RPMI8226 (cell line): ENCODE measurements at regions not wholly inside any gene's neighbourhood (a gene's known extent, or its start where the extent isn't known, plus 50 kb on each side); places are given as distances from the start of the nearest gene placed in this dataset.
"Not testable (repeated sequence)": the region's sequence is repeated elsewhere in the genome, so short reads cannot be mapped to it uniquely, and the experiment has no call there.

Experiments
- DNase-seq: peaks from one replicate; pipeline ENCODE4 v3.0.0-alpha.2; 2015

DNA sequence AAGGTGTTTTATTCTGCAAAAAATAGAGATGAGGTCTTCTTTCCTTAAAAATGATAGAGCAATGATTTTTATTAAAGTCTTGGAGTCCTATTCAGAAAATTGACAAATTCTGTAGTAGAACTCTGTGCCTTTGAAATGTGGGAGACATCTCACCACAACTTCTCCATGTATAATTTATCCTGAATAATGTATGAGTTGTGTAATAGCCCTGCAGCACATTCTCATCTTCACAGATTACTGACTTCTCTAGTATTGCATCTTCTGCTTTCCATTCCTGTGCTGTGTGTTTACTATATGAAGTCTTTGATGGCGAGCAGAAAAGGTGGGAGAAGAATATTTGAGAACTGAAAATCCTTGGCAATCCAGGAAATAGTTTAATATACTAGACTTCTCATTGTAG is 255.6 kb downstream of the TTC6 start:
- no peak for DNase-seq

DNA sequence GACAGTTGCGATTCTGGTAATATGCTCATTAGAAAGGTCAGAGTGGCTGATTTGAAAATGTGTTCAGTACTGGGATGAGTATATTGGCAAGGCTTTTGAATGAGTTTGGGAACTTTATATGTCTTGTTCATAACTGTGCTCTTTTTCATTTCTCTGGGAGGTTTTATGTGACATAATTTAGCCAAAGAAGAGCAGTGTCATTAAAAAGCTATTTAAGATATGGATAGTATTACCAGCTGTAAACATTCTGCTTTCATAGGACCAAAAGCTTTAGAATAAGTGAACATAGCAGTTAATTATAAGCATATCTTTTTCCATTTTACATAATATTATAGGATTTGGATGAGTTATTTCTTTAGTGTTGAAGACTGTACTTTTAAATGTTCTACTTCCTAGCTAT is 260.4 kb downstream of the TTC6 start:
- no peak for DNase-seq

DNA sequence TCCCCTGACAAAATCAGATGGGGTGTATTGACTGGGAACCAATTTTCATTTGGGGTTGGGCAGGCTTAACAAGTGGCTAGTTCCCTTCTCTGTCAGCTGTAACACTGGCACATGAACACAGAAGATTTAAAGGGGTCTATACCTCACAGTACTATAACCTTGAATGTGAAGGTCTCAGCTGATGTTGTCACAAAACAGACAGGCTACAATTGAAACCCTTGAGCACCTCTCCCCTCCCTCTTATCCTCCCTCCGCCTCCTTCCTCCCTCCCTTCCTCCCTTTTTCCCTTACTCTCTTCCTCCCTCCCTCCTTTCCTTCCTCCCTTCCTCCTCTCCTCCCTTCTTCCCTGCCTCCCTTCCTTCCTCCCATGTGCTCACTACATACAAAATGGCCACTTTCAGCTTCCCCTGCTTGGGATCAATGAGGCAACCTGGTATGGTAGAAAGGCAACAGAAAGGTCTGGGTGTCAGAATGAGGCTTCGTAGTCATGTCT is 262.4 kb downstream of the TTC6 start:
- no peak for DNase-seq

GRCh38 chr14:37858733-37859132 is 263.3 kb downstream of the TTC6 start:
- DNase-seq: no peak

GRCh38 chr14:37859177-37859576 is 263.7 kb downstream of the TTC6 start:
- no peak for DNase-seq

GRCh38 chr14:37862263-37862662 is 266.8 kb downstream of the TTC6 start:
- DNase-seq: no peak

DNA sequence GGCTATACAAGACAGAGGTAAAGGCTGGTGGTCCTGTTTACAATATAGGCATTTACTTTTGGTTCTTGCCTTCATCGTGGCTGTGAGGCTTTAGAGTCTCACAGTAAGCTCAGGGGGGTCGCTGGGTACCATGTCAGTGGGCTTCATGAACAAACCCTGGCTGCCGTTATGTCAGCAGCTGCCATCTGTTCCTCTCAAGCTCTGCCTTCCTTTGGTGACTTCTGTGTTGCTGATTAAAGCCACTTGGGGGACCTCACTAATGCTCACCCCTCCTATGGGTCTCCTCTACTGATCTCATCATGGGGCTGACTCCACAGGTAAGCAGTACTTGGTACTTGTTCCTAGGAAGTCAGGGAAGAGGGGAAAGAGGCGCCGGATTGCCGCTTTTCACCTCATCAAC is 268.7 kb downstream of the TTC6 start:
- DNase-seq: no peak

DNA sequence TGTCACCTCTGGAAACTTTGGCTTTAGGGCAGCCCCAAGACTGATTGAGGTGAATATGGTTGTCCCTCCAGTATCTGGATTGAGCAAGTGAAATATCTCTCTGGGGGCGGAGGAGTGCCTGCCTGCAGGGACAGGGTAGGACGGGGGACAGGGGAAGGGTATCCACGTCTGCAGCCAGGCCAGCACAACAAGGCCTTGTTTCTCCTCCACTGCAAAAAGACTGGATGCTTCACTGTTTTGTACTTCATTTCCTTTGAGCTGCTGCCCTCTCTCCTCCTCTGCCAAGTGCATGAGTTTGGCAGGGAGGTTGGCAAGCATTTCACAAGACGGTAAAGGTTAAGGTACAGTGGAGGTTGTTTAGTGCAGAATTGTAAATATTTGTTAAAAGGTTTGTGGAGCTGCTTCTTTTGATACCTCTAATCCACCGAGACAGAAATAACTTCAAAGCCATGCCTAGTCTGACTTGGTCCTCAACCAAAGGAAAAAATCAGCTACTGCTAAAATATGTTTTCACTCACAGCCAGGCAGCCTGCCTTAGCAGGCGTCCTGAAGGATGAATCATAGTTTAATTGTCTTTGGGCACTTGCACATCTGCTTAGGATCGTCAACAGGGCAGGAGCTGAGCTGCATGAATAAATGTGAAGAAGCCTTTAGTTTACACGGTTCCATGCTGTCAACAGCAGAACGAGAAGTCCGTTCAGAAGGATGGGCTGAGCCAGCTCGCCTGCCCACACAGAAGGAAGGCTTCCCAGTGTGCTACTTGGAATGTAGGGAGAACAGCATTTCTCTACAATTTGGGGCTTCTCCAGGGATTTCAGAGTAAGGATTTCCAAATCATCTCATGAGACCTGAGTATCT is 269.7 kb downstream of the TTC6 start:
- DNase-seq: no peak

- DNase-seq: no peak
Measured at GRCh38 chr14:37865719-37866549, 270.5 kb downstream of the TTC6 start.

- no peak for DNase-seq
Measured at GRCh38 chr14:37869633-37870032, 274.2 kb downstream of the TTC6 start.

GRCh38 chr14:37870170-37870569 is 274.7 kb downstream of the TTC6 start:
- no peak for DNase-seq

DNA sequence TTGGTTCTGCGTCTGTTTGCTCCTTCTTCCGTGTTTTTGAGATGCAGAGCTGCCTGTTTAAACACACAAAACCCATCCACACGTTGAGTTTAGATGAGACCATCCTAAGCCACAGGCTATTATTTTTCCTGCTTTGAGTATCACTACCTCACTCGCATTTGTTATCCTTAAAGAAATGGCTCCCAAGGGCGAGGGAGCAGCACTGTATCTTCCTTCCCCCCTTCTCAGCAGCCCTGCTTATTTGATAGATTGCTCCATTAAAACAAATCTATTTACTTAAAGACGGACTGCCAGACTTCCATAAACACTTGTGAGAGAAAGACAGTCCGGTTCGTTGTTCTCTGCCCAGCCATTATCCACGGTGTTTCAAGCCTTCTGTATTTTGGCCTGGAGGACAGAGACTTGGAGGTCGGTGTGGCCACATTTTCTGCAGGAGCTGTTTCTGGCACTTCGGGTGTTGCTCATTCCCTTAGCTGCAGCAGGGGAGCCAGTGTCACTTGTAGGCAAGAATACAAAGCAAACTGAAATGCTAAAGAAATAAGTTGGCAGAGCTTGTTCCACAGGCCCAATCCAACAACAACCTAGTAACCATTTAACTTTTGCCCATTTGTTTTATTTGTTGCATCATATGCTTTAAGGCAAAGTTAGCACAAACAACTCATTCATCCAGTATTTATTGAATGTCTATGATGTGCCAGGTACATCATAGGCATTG is 275.4 kb downstream of the TTC6 start:
- DNase-seq: no peak

GRCh38 chr14:37874065-37874428 is 278.6 kb downstream of the TTC6 start:
- not testable (repeated sequence) for DNase-seq

DNA sequence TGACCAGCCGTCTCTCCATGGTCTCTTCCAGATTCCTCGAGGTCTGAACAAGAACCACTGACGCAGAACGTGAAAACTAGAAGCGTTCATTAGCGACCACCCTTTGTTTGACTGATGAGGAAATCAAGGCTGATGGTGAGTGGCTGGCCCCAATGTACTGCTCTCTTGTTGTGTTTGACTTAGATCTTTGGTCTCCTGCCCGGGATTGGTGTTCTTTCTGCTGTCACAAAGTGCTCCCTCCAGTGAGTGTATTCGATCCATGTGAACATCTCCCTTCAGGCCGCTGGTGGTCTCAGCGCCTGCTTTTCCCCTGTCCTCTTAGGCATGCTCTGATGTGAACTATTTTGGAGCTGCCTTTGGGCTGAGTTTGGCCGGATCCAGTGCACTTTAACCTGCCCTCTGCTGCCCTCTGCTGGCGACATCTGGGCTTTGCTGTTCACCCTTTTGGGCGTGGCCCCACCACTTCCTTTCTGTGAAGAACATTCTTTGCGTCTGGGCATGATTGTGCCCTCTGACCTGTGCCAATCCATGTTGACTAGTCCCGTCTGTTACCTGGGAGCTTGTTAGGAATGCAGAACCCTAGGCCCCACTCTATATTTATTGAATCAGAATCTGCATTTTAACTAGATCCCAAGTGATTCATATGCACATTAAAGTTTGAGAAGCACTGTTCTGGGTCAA is 279.1 kb downstream of the TTC6 start:
- DNase-seq: peak; percentile 68

DNA sequence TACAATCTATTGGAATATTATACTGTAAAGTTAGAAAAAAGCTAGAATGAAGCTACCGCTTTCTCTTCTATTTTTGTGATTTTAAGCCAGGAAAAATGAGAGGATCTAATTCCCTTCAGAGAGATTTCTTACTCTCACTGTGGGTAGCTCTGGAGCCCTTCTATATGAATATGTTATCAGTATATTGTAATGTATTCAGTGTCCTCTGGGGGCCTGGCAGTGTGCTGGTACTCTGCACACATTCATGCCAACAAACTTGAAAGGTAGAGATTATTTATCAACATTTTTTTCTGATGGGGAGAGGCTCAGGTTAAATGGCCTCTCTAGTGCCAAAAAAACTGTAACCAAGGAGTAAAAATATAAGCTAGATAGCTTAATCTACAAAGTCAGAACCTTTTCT is 292.8 kb downstream of the TTC6 start:
- DNase-seq: no peak

DNA sequence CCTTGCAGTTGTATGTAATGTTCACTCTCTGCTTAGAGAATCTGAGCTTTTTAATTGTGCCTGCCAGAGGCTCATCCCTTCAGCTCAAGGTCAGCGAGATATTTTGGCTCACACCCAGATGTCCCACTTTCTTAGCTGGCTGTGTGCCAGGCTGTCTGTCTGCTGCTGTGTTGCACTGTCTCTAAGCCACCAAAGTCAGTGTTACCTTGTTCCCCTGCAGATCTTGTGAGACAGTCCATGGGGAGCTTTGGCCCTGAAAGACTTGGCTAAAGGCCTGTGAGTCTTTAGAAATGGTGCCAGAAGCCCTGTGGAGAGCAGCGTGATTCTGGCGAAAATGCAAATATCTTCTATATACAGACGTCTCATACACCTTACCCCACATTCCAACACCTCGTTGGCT is 293.7 kb downstream of the TTC6 start:
- peak; percentile 11 for DNase-seq

DNA sequence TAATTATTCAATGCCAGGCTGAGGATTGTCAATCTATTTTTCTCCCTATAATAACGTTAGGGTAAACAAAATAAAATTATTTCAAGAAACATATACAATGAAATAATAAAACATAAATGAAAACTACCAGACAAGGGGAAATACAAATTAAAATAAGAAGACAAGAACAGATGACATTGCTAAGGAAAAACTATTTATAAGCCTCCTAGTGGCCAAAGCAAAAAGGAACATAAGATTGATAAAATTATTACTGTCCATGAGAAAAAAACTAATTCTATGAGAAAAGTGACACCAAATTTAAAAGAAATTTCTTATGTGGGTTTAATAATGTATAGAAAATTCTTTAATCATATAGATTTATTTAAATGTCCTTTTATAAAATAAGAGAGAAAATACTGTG is 294.7 kb downstream of the TTC6 start:
- DNase-seq: no peak

DNA sequence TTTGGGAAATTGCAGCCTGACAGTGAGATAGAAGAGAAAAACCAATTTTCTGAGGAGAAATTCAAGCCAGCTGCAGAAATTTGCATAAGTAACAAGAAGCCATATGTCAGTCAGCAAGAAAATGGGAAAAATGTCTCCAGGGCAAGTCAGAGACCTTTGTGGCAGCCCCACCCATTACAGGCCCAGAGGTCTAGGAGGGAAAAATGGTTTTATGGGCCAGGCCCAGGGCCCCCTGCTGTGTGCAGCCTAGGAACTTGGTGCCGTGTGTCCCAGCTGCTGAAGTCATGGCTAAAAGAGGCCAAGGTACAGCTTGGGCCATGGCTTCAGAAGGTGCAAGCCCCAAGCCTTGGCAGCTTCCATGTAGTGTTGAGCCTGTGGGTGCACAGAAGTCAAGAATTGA is 296.1 kb downstream of the TTC6 start:
- not testable (repeated sequence) for DNase-seq

DNA sequence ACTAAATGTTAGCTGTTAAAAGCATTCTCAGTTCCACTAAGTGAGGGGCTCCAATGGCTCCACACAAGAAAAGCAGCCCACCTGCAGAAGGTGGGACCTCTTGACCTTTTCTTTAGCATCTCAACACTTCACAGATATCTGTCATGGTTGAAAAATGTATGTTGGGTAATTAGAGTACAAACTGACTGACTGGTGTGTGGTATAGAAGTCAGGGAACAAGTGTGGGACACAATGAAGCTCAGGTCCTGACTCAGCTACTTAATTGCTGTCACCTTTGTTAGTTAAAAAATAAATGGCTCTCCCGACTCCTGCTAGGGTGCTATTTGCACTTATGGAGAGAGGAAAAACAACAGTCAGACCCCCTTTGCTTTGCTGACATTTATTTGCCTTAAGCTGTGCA is 299.0 kb downstream of the TTC6 start:
- no peak for DNase-seq

- no peak for DNase-seq
Measured at GRCh38 chr14:37899365-37899764, 303.9 kb downstream of the TTC6 start.

DNA sequence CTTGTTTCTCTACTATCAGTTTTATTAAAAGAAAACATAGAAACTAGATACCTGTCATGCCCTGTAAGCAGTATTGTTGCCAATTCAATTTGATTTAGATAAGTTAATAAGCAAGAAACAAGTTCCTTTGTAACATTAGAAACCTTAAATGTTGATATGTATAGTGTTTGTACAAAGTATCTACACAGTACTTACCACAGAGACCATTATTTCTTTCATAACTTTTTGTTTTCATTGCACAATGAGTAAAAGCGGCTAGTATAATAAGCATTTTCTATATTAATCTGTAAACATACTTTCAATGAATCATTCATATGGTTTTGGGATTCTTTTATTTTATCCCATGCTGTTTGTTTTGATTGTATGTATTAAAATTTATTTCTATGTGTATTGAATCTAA is 305.1 kb downstream of the TTC6 start:
- DNase-seq: no peak

GRCh38 chr14:37901978-37902377 is 305.7 kb upstream of the SSTR1 start:
- DNase-seq: no peak
